ENCODE measurements at regions not wholly inside any gene's neighbourhood (a gene's known extent, or its start where the extent isn't known, plus 50 kb on each side); places are given as distances from the start of the nearest gene placed in this dataset.

DNA sequence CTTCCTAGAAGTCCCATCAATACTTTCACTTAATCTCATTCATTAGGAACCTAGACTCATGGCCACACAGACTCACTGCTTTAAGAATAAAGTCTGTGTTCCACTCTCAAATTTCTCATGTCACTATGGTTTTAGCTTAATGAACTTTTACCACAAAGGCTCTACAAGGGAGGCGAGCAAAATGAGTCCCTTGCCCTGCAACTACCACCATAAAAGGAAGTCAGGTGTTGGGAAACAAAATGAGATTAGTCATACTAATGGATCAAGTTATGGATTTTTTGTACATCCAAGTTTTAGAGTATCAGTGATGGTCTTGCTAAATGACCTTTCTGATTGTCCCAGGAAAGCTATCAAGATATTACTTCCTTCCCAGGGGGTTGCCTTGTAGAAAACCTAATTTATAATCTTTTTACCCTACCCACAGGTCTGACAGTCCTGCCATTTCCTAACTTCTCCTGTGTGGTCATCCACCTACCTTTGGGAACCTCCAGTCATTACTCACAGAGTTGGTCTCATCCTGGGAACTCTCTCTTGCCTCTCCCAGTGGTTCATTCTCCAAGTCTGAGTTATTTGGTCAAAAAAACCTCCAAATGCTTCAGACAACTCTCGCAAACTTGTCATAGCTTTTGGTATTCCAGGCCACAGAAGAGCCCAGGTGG is 51.8 kb upstream of the SLC16A1 start:
- Histone ChIP-seq H3K9me3 (no peaks in the 10 kb centered on the region), H3K27me3 (no peaks in the 10 kb centered on the region), H3K36me3 (no peaks in the 10 kb centered on the region), H3K4me1 (peaks cover 0 to 9% (median 4%) of the 10 kb centered on the region in 4 donors), H3K4me3 (no peak overlapping the region), H3K27ac (no peak overlapping the region)
- 83 to 88% methylated on average over 2 of the region's 2 CpGs for WGBS, 2 donors (ENCODE audit: low coverage in 1 of 2)
- DNase-seq = no peak
- TF ChIP-seq, protein P1, sequence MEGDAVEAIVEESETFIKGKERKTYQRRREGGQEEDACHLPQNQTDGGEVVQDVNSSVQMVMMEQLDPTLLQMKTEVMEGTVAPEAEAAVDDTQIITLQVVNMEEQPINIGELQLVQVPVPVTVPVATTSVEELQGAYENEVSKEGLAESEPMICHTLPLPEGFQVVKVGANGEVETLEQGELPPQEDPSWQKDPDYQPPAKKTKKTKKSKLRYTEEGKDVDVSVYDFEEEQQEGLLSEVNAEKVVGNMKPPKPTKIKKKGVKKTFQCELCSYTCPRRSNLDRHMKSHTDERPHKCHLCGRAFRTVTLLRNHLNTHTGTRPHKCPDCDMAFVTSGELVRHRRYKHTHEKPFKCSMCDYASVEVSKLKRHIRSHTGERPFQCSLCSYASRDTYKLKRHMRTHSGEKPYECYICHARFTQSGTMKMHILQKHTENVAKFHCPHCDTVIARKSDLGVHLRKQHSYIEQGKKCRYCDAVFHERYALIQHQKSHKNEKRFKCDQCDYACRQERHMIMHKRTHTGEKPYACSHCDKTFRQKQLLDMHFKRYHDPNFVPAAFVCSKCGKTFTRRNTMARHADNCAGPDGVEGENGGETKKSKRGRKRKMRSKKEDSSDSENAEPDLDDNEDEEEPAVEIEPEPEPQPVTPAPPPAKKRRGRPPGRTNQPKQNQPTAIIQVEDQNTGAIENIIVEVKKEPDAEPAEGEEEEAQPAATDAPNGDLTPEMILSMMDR (IDR thresholded peaks at IDR 0.05) = no peak
- TF ChIP-seq POLR2A (IDR thresholded peaks at IDR 0.05) (no peak), EP300 (IDR thresholded peaks at IDR 0.05; ENCODE audit: low read depth) (no peak), POLR2AphosphoS5 (IDR thresholded peaks at IDR 0.05) (no peak)
- in situ Hi-C loops (cut with MboI; ENCODE audit: low pct_ligation_motif_present in 1 of 4, low pct_unique_long_range_greater_than_20kb in 1 of 4, low sequenced_read_pairs in 3 of 4) (no loop called here), intact Hi-C loops (cut with DNase I; ENCODE audit: low total_unique reads) (no loop called here)

DNA sequence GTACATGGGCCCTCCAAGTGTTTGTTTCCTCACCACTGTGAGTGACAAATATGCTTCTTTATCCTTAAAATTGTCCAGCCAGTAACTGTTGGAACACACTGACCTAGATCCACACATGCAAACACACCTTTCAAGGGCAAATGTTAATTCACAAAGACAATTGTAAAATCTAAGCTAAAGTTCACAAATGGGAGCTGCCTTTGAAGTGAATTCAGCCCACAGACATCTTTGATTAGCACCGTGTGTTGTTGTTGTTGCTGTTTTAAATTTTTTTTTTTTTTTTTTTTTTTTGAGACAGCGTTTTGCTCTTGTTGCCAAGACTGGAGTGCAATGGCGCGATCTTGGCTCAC is 52.3 kb upstream of the SLC16A1 start:
- Histone ChIP-seq H3K4me1 (peaks cover 0 to 12% (median 6%) of the 10 kb centered on the region in 4 donors), H3K36me3 (no peaks in the 10 kb centered on the region), H3K4me3 (no peak overlapping the region), H3K27me3 (no peaks in the 10 kb centered on the region), H3K27ac (no peak overlapping the region), H3K9me3 (no peaks in the 10 kb centered on the region)
- WGBS, 2 donors (ENCODE audit: low coverage in 1 of 2) = 50 to 91% methylated on average over 1 to 4 of the region's 4 CpGs
- DNase-seq = no peak
- intact Hi-C loops (cut with DNase I; ENCODE audit: low total_unique reads) = no loop called here
- in situ Hi-C loops (cut with MboI; ENCODE audit: low pct_ligation_motif_present in 1 of 4, low pct_unique_long_range_greater_than_20kb in 1 of 4, low sequenced_read_pairs in 3 of 4) = no loop called here
- TF ChIP-seq EP300 (IDR thresholded peaks at IDR 0.05; ENCODE audit: low read depth) = no peak
- TF ChIP-seq POLR2AphosphoS5 (IDR thresholded peaks at IDR 0.05) = no peak
- TF ChIP-seq, protein P1 (IDR thresholded peaks at IDR 0.05) = no peak
- TF ChIP-seq POLR2A (IDR thresholded peaks at IDR 0.05) = no peak

DNA sequence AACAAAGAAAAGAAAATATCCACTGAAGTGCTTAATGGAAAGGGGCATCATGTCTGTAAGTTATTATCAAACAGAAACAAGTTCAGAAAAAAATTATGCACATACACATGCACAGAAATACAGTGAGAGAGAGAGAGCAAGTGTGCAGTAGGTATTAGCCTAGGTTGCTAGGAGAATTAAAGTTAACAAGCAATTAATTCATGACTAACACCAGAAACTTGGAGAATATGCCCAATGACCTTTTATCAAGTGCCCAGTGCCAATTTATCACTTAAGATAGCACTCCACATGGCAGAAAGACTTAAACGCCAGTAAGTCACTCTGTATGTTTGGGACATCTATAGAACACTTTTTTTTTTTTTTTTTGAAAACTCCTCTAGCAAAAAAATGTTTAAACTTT is 56.2 kb upstream of the SLC16A1 start:
- Histone ChIP-seq H3K4me3 (no peak overlapping the region), H3K27ac (peak overlapping the region in 1 of 4 donors; percentile 29), H3K4me1 (peaks cover 0 to 28% (median 8%) of the 10 kb centered on the region in 4 donors), H3K36me3 (no peaks in the 10 kb centered on the region), H3K9me3 (no peaks in the 10 kb centered on the region), H3K27me3 (no peaks in the 10 kb centered on the region)
- no peak for DNase-seq
- no peak for TF ChIP-seq EP300 (IDR thresholded peaks at IDR 0.05; ENCODE audit: low read depth)
- TF ChIP-seq POLR2AphosphoS5 (IDR thresholded peaks at IDR 0.05) = no peak
- TF ChIP-seq, protein P1 (IDR thresholded peaks at IDR 0.05) = no peak
- TF ChIP-seq POLR2A (IDR thresholded peaks at IDR 0.05) = no peak
- intact Hi-C loops (cut with DNase I; ENCODE audit: low total_unique reads) (no loop called here), in situ Hi-C loops (cut with MboI; ENCODE audit: low pct_ligation_motif_present in 1 of 4, low pct_unique_long_range_greater_than_20kb in 1 of 4, low sequenced_read_pairs in 3 of 4) (no loop called here)
- 40 to 50% methylated on average over 1 of the region's 1 CpG for WGBS, 2 donors (ENCODE audit: low coverage in 1 of 2)

DNA sequence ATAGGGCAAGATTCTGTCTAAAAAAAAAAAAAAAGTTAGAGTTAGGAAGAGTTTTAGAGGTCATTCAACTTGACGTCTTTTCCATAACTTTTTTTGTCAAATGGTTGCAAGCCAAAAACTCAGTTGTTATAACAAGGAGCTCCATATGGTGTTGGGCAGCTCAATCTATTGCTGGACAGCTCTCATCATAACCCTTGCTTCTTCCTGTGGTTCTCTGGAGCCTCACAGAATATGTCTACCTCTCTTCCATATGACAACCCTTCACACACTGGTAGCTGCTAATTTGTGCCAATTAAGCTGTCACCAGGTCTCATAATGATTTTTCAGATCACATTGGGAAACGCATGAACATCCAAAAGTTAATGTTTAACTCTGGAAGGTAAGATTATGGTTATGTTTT is 57.8 kb upstream of the SLC16A1 start:
- in situ Hi-C loops (cut with MboI; ENCODE audit: low pct_ligation_motif_present in 1 of 4, low pct_unique_long_range_greater_than_20kb in 1 of 4, low sequenced_read_pairs in 3 of 4) (no loop called here), intact Hi-C loops (cut with DNase I; ENCODE audit: low total_unique reads) (no loop called here)
- 40 to 56% methylated on average over 1 to 2 of the region's 2 CpGs for WGBS, 2 donors (ENCODE audit: low coverage in 1 of 2)
- no peaks in the 10 kb centered on the region for H3K36me3 ChIP-seq
- TF ChIP-seq POLR2AphosphoS5 (IDR thresholded peaks at IDR 0.05) (no peak), POLR2A (IDR thresholded peaks at IDR 0.05) (no peak), EP300 (IDR thresholded peaks at IDR 0.05; ENCODE audit: low read depth) (no peak)
- TF ChIP-seq, protein P1 (IDR thresholded peaks at IDR 0.05) = no peak
- DNase-seq = no peak
- H3K27me3 ChIP-seq = no peaks in the 10 kb centered on the region
- no peaks in the 10 kb centered on the region for H3K9me3 ChIP-seq
- peak overlapping the region in 2 of 4 donors; percentile 29 to 45 for H3K27ac ChIP-seq
- peaks cover 0 to 35% (median 11%) of the 10 kb centered on the region in 4 donors for H3K4me1 ChIP-seq
- H3K4me3 ChIP-seq = no peak overlapping the region

Measured in transverse colon (tissue), 4 donors.